MCF 10A (cell line): ENCODE measurements at regions not wholly inside any gene's neighbourhood (a gene's known extent, or its start where the extent isn't known, plus 50 kb on each side); places are given as distances from the start of the nearest gene placed in this dataset.
"Not testable (repeated sequence)": the region's sequence is repeated elsewhere in the genome, so short reads cannot be mapped to it uniquely, and the experiment has no call there.

Experiments used
- BruUV-seq: library from RNA; stranded (reverse); fragments of 400-500 nt; replicated peaks from 2 replicates; lab custom pipeline; 2021; lab: Mats Ljungman, UMichigan
- CTCF ChIA-PET: fragments of 300-600 bp; sonication (Branson Sonifier 250); formaldehyde crosslinking; extraction: SDS; loops from one replicate; lab custom pipeline; 2021; ENCODE audit warnings: antibody characterized with exemption, inconsistent platforms; lab: Yijun Ruan, JAX
- POLR2A ChIA-PET: fragments of 300-600, 350-650 bp; sonication (Branson Sonifier 250); formaldehyde crosslinking; extraction: SDS; loops from one replicate; lab custom pipeline; 2020; ENCODE audit warnings: antibody characterized with exemption, inconsistent platforms; lab: Yijun Ruan, JAX
- DNase-seq: peaks from one replicate; pipeline ENCODE4 v3.0.0-alpha.2; 2018; ENCODE audit not compliant: unreplicated experiment
- H3K27ac Mint-ChIP-seq: one replicate; pipeline ENCODE4 v1.8.0; 2022; ENCODE audit warnings: mild to moderate bottlenecking, low read depth, mixed read lengths; ENCODE audit not compliant: unreplicated experiment
- H3K27me3 Mint-ChIP-seq: one replicate; pipeline ENCODE4 v1.8.0; 2022; ENCODE audit warnings: mixed read lengths; ENCODE audit not compliant: insufficient read depth, unreplicated experiment
- H3K36me3 Mint-ChIP-seq: one replicate; pipeline ENCODE4 v1.8.0; 2022; ENCODE audit warnings: mild to moderate bottlenecking, moderate library complexity, mixed read lengths; ENCODE audit not compliant: insufficient read depth, unreplicated experiment
- H3K4me1 Mint-ChIP-seq: one replicate; pipeline ENCODE4 v1.8.0; 2022; ENCODE audit warnings: mixed read lengths; ENCODE audit not compliant: insufficient read depth, unreplicated experiment
- H3K4me3 Mint-ChIP-seq: one replicate; pipeline ENCODE4 v1.8.0; 2022; ENCODE audit warnings: mild to moderate bottlenecking, moderate library complexity, mixed read lengths; ENCODE audit not compliant: unreplicated experiment
- H3K9me3 Mint-ChIP-seq: one replicate; pipeline ENCODE4 v1.8.0; 2022; ENCODE audit warnings: mixed read lengths; ENCODE audit not compliant: unreplicated experiment
- CTCF ChIP-seq: fragments of 200-600 bp; IDR thresholded peaks from one replicate; pipeline ENCODE4 v1.8.0; 2022; ENCODE audit warnings: antibody characterized with exemption, mild to moderate bottlenecking; ENCODE audit not compliant: unreplicated experiment
- intact Hi-C: fragments of 100-400 bp; cut with micrococcal nuclease; formaldehyde crosslinking; loops from 2 replicates; pipeline ENCODE4 v1.14.1; 2022

GRCh38 chr4:94039226-94039625 is 168.4 kb upstream of the SMARCAD1 start:
- H3K9me3 Mint-ChIP-seq: peaks cover 7% of the 10 kb centered on the region
- no peak for TF ChIP-seq CTCF
- H3K27me3 Mint-ChIP-seq: no peaks in the 10 kb centered on the region
- POLR2A ChIA-PET: no interaction called here
- intact Hi-C loops: no loop called here
- no peaks in the 10 kb centered on the region for H3K36me3 Mint-ChIP-seq
- H3K4me1 Mint-ChIP-seq: peaks cover 8% of the 10 kb centered on the region
- H3K4me3 Mint-ChIP-seq: no peak overlapping the region
- DNase-seq: no peak
- no peak overlapping the region for H3K27ac Mint-ChIP-seq
- CTCF ChIA-PET: interaction anchor here (0.7 kb wide), 1 partner anchor 11 kb away, joined by 3 read pairs; no protein-coding TSS in a partner anchor
- BruUV-seq: no TSS peak

GRCh38 chr4:94044471-94044870 is 163.2 kb upstream of the SMARCAD1 start:
- H3K4me1 Mint-ChIP-seq, H3K36me3 Mint-ChIP-seq, H3K4me3 Mint-ChIP-seq, intact Hi-C loops, BruUV-seq, H3K27ac Mint-ChIP-seq, H3K27me3 Mint-ChIP-seq, CTCF ChIA-PET, DNase-seq, POLR2A ChIA-PET: not testable (repeated sequence)
- peaks cover 15% of the 10 kb centered on the region for H3K9me3 Mint-ChIP-seq

GRCh38 chr4:94063084-94063483 is 144.6 kb upstream of the SMARCAD1 start:
- Mint-ChIP-seq H3K4me1 (no peaks in the 10 kb centered on the region), H3K4me3 (no peak overlapping the region), H3K36me3 (no peaks in the 10 kb centered on the region), H3K27ac (no peak overlapping the region), H3K27me3 (no peaks in the 10 kb centered on the region), H3K9me3 (peaks cover 10% of the 10 kb centered on the region)
- ChIA-PET POLR2A (no interaction called here), CTCF (interaction anchor here (0.7 kb wide), 1 partner anchor 163 kb away, joined by 3 read pairs; no protein-coding TSS in a partner anchor)
- no TSS peak for BruUV-seq
- intact Hi-C loops: no loop called here
- no peak for TF ChIP-seq CTCF
- DNase-seq: no peak

GRCh38 chr4:94068753-94069719 is 138.6 kb upstream of the SMARCAD1 start:
- ChIA-PET CTCF (interaction anchor here (0.7 to 1.2 kb wide), 2 partner anchors 72 to 171 kb away, joined by 3 read pairs; no protein-coding TSS in a partner anchor), POLR2A (interaction anchor here (0.5 kb wide), 1 partner anchor 11 kb away, joined by 5 read pairs; no protein-coding TSS in a partner anchor)
- Mint-ChIP-seq H3K4me3 (no peak overlapping the region), H3K27me3 (no peaks in the 10 kb centered on the region), H3K4me1 (no peaks in the 10 kb centered on the region), H3K36me3 (no peaks in the 10 kb centered on the region), H3K9me3 (peaks cover 10% of the 10 kb centered on the region), H3K27ac (no peak overlapping the region)
- TF ChIP-seq CTCF: no peak
- intact Hi-C loops: no loop called here
- no TSS peak for BruUV-seq
- peak; percentile 31 for DNase-seq
